ENCODE measurements at regions not wholly inside any gene's neighbourhood (a gene's known extent, or its start where the extent isn't known, plus 50 kb on each side); places are given as distances from the start of the nearest gene placed in this dataset.

DNA sequence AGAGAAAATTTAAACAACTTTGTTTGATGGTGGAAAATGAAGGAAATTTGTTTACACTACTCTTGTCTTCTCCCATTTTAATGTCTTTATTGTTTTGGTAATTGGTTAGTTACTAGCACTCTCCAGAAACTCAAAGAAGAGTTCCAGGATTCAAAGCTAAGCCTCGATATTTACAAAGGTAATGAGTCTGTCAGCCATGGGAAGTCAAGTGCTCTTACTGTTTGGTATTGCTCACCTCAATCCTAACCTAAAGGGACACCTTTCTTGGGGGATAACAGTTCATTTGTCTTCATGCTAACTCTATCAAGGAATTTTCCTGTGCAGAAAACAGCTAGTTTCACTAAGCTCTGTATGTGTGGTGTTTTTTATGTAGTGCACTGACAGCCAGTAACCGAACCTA is 222.9 kb upstream of the LMO3 start:
- TF ChIP-seq POLR2AphosphoS5 (IDR thresholded peaks at IDR 0.05): no peak
- no peak for TF ChIP-seq TAF1 (IDR thresholded peaks at IDR 0.05; ENCODE audit: low read depth)

Measured in neural cell (in vitro differentiated cells).